Loucy (cell line): ENCODE measurements at regions not wholly inside any gene's neighbourhood (a gene's known extent, or its start where the extent isn't known, plus 50 kb on each side); places are given as distances from the start of the nearest gene placed in this dataset.

Experiments
- H2AFZ ChIP-seq: fragments of 200-600 bp; sonication (generic); 2 replicates; pipeline ENCODE4 v1.6.0; 2016; ENCODE audit warnings: antibody characterized with exemption, mild to moderate bottlenecking, low read length, moderate library complexity
- H3F3A ChIP-seq: fragments of 200-600 bp; 2 replicates; pipeline ENCODE4 v1.6.0; 2016; ENCODE audit warnings: antibody characterized with exemption, low read depth, mild to moderate bottlenecking
- H3K27me3 ChIP-seq: fragments of 200-600 bp; sonication (generic); 2 replicates; pipeline ENCODE4 v1.6.1; 2014; ENCODE audit warnings: low read length, mild to moderate bottlenecking; ENCODE audit not compliant: insufficient read depth, poor library complexity, severe bottlenecking
- H3K36me3 ChIP-seq: fragments of 200-600 bp; sonication (generic); 2 replicates; pipeline ENCODE4 v1.6.1; 2016; ENCODE audit warnings: low read length; ENCODE audit not compliant: insufficient read depth
- H3K4me1 ChIP-seq: fragments of 200-600 bp; sonication (generic); 2 replicates; pipeline ENCODE4 v1.5.1; 2014; ENCODE audit warnings: low read length, mild to moderate bottlenecking; ENCODE audit not compliant: insufficient read depth, poor library complexity, severe bottlenecking
- H3K4me2 ChIP-seq: fragments of 200-600 bp; sonication (generic); 2 replicates; pipeline ENCODE4 v1.6.0; 2014; ENCODE audit warnings: antibody characterized with exemption, low read length, low read depth, mild to moderate bottlenecking; ENCODE audit not compliant: poor library complexity, severe bottlenecking
- H3K4me3 ChIP-seq: fragments of 200-600 bp; sonication (generic); 2 replicates; pipeline ENCODE4 v1.5.1; 2014; ENCODE audit warnings: low read length, mild to moderate bottlenecking, mixed read lengths; ENCODE audit not compliant: poor library complexity, severe bottlenecking
- H3K79me2 ChIP-seq: fragments of 200-600 bp; sonication (generic); 2 replicates; pipeline ENCODE4 v1.6.1; 2014; ENCODE audit warnings: low read length; ENCODE audit not compliant: insufficient read depth
- H3K9ac ChIP-seq: fragments of 200-600 bp; sonication (generic); 2 replicates; pipeline ENCODE4 v1.6.0; 2014; ENCODE audit warnings: mild to moderate bottlenecking, low read depth, low read length, moderate library complexity; ENCODE audit not compliant: poor library complexity, severe bottlenecking
- H3K9me2 ChIP-seq: fragments of 200-600 bp; sonication (generic); replicated peaks from 2 replicates; pipeline ENCODE4 v1.6.1; 2016; ENCODE audit warnings: low read depth, low read length, mixed read lengths
- H3K9me3 ChIP-seq: fragments of 200-600 bp; sonication (generic); 2 replicates; pipeline ENCODE4 v1.6.1; 2014; ENCODE audit warnings: mild to moderate bottlenecking, antibody characterized with exemption, low read length, low read depth; ENCODE audit not compliant: insufficient read depth
- H4K20me1 ChIP-seq: fragments of 200-600 bp; sonication (generic); 2 replicates; pipeline ENCODE4 v1.6.0; 2014; ENCODE audit warnings: antibody characterized with exemption, low read length, mild to moderate bottlenecking; ENCODE audit not compliant: insufficient read depth, poor library complexity, severe bottlenecking
- EZH2phosphoT487 ChIP-seq: fragments of 200-600 bp; IDR thresholded peaks from 2 replicates; pipeline ENCODE4 v1.6.1; 2018; ENCODE audit warnings: antibody characterized with exemption, mild to moderate bottlenecking, moderate library complexity, borderline replicate concordance
- TF ChIP-seq, protein P1 (sequence below): fragments of 200-600 bp; sonication (generic); conservative IDR thresholded peaks from 2 replicates; pipeline ENCODE4 v1.5.1; 2014; ENCODE audit warnings: mild to moderate bottlenecking, antibody characterized with exemption, low read length

DNA sequence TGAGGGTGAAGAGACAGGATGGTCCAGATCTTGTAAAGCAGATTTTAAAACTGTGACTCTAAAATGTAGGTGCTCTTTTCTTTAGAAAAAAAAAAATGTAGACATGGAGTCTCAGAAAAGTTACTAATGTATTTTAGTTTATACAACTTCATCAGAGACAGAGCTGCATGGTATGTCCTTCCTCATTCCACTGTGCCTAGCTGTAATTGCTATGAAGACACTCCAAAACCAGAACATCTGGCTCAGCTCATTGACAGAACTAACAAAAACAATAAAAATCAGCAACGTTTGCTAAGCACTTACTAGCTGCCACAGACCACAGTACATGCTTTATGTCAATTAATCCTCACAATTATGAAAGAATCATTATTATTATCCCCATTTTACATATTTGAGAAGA is 160.7 kb downstream of the BARX2 start:
- Histone ChIP-seq H3K4me1 (no peaks in the 10 kb centered on the region), H4K20me1 (no peaks in the 10 kb centered on the region), H3K36me3 (no peaks in the 10 kb centered on the region), H2AFZ (no peak overlapping the region), H3K27me3 (no peaks in the 10 kb centered on the region), H3K4me3 (no peak overlapping the region), H3K79me2 (no peaks in the 10 kb centered on the region), H3K9ac (no peak overlapping the region), H3K9me2 (no peaks in the 10 kb centered on the region), H3F3A (no peaks in the 10 kb centered on the region), H3K9me3 (peaks cover 9% of the 10 kb centered on the region; the same call in 1 of the 2 replicates), H3K4me2 (no peak overlapping the region)
- no peak for TF ChIP-seq EZH2phosphoT487
- TF ChIP-seq, protein P1, sequence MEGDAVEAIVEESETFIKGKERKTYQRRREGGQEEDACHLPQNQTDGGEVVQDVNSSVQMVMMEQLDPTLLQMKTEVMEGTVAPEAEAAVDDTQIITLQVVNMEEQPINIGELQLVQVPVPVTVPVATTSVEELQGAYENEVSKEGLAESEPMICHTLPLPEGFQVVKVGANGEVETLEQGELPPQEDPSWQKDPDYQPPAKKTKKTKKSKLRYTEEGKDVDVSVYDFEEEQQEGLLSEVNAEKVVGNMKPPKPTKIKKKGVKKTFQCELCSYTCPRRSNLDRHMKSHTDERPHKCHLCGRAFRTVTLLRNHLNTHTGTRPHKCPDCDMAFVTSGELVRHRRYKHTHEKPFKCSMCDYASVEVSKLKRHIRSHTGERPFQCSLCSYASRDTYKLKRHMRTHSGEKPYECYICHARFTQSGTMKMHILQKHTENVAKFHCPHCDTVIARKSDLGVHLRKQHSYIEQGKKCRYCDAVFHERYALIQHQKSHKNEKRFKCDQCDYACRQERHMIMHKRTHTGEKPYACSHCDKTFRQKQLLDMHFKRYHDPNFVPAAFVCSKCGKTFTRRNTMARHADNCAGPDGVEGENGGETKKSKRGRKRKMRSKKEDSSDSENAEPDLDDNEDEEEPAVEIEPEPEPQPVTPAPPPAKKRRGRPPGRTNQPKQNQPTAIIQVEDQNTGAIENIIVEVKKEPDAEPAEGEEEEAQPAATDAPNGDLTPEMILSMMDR = no peak

DNA sequence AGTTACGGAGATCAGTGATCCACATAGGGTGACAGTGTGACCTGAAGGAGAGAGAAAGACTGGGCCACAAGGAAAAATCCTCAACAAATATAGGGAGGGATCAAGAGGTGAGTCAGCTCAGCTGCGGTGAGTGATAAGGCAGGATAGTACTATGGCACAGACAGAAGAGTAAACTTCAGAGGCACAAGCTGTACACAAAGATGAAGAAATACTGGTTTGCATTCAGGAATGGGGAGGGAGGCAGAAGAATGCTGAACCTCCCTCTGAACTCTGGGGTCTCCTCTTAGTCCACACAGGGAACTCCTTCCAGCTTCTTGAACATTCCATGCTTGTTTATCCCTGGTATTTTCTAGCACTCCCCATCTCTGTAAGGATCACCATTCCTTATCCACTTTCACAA is 162.7 kb downstream of the BARX2 start:
- Histone ChIP-seq H4K20me1 (no peaks in the 10 kb centered on the region), H3K27me3 (no peaks in the 10 kb centered on the region)

DNA sequence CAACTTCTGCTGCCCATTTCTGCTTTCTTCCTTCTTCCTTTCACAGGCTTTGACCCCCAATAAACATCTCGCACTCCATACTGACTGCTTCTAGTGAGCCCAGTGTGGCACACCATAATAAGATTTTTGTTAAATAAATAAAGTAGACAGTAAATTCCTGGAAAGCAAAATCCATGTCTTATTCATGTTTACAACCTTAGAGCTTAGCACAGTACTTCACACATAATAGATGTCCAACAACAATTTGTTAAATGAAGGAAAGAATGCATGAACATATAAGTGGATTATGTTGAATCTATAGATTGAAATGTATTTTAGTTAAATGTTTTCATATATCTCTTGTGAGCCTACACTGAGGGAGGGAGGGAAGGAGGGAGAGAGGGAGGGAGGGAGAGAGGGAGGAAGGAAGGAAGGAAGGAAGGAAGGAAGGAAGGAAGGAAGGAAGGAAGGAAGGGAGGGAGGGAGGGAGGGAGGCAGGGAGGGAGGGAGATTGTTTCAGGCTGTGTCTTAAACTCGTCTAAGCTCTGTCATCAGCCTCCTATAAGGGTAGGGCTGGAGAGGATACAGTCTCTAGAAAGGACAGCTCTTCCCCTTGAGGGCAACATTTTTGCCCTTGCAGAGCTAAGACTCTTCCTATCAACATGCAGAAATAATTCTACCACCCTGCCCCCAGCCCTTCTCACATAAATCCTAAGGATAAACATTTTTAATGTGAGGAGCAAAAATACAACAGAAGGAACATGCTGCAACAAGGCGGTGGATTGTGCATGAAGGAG is 168.1 kb downstream of the BARX2 start:
- no peaks in the 10 kb centered on the region for H3F3A ChIP-seq
- H3K4me2 ChIP-seq = no peak overlapping the region
- no peaks in the 10 kb centered on the region for H3K27me3 ChIP-seq
- 0 out of 2 replicates have a peak, but pooled peaks cover under 1% of the 10 kb centered on the region for H3K9me3 ChIP-seq
- H3K9me2 ChIP-seq = no peaks in the 10 kb centered on the region
- no peaks in the 10 kb centered on the region for H3K4me1 ChIP-seq
- no peaks in the 10 kb centered on the region for H3K79me2 ChIP-seq
- no peaks in the 10 kb centered on the region for H3K36me3 ChIP-seq
- no peaks in the 10 kb centered on the region for H4K20me1 ChIP-seq
- H3K9ac ChIP-seq = no peak overlapping the region
- no peak overlapping the region for H2AFZ ChIP-seq
- TF ChIP-seq, protein P1 = no peak
- TF ChIP-seq EZH2phosphoT487 = no peak
- no peak overlapping the region for H3K4me3 ChIP-seq

More for the DNA sequence above, 162.7 kb downstream of the BARX2 start:
- Histone ChIP-seq H3K4me2 (no peak overlapping the region), H3K4me1 (no peaks in the 10 kb centered on the region), H2AFZ (no peak overlapping the region), H3K9me3 (peaks cover 9% of the 10 kb centered on the region; the same call in 1 of the 2 replicates), H3K36me3 (no peaks in the 10 kb centered on the region), H3K4me3 (no peak overlapping the region), H3K9ac (no peak overlapping the region), H3K79me2 (no peaks in the 10 kb centered on the region), H3K9me2 (no peaks in the 10 kb centered on the region), H3F3A (no peaks in the 10 kb centered on the region)
- TF ChIP-seq EZH2phosphoT487 = no peak
- TF ChIP-seq, protein P1 = no peak
